ENCODE measurements at regions not wholly inside any gene's neighbourhood (a gene's known extent, or its start where the extent isn't known, plus 50 kb on each side); places are given as distances from the start of the nearest gene placed in this dataset.

DNA sequence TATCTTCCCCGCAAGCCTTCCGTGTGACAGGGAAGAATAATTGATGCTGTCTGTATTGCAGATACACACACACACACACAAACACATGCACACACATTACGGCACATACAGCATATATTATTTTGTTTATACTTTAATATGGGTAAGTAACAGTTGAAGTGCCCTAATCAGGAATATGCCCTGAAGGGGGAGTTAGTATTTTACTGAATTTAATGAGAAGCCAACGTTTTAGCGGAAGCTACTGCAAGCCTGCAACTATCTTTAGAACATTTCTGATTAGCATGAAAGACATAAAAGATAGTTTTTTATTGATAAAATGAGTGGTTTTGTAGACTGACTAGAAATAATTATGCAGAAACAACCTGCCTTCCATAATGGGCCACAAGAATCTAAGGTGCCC is 296.6 kb upstream of the SLCO3A1 start:
- TF ChIP-seq, protein P1, sequence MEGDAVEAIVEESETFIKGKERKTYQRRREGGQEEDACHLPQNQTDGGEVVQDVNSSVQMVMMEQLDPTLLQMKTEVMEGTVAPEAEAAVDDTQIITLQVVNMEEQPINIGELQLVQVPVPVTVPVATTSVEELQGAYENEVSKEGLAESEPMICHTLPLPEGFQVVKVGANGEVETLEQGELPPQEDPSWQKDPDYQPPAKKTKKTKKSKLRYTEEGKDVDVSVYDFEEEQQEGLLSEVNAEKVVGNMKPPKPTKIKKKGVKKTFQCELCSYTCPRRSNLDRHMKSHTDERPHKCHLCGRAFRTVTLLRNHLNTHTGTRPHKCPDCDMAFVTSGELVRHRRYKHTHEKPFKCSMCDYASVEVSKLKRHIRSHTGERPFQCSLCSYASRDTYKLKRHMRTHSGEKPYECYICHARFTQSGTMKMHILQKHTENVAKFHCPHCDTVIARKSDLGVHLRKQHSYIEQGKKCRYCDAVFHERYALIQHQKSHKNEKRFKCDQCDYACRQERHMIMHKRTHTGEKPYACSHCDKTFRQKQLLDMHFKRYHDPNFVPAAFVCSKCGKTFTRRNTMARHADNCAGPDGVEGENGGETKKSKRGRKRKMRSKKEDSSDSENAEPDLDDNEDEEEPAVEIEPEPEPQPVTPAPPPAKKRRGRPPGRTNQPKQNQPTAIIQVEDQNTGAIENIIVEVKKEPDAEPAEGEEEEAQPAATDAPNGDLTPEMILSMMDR (optimal IDR thresholded peaks at IDR 0.05 in 1 of 3, IDR thresholded peaks at IDR 0.05 in 1 of 3, conservative IDR thresholded peaks at IDR 0.05 in 1 of 3; ENCODE audit: extremely low read depth in 1 of 3, insufficient read depth in 2 of 3, low read length in 3 of 3), result no peak
- no peak for TF ChIP-seq EZH2 (IDR thresholded peaks at IDR 0.05; ENCODE audit: low read length)

Data from keratinocyte (primary cell).